PC-3 (cell line): ENCODE measurements at regions not wholly inside any gene's neighbourhood (a gene's known extent, or its start where the extent isn't known, plus 50 kb on each side); places are given as distances from the start of the nearest gene placed in this dataset.

Experiments
- ATAC-seq: fragments of 200-7000 bp; cut with Tn5 transposase; 2 replicates; pipeline ENCODE4 v1.9.1; 2020; ENCODE audit warnings: mild to moderate bottlenecking, moderate library complexity
- BruUV-seq: library from RNA; stranded (reverse); fragments of 400-500 nt; replicated peaks from 2 replicates; lab custom pipeline; 2021; lab: Mats Ljungman, UMichigan
- CTCF ChIA-PET: fragments of 300-600 bp; sonication (Branson Sonifier 250); formaldehyde crosslinking; loops from one replicate; lab custom pipeline; 2022; ENCODE audit warnings: antibody characterized with exemption; lab: Charles Lee
- POLR2A ChIA-PET: fragments of 300-600 bp; sonication (Branson Sonifier 250); formaldehyde crosslinking; loops from one replicate; lab custom pipeline; 2022; ENCODE audit warnings: antibody characterized with exemption; ENCODE audit not compliant: unreplicated experiment; lab: Charles Lee
- DNase-seq: peaks from one replicate; pipeline ENCODE4 v3.0.0-alpha.2; 2015
- H2AFZ ChIP-seq: fragments of 300-600 bp; sonication (generic); 2 replicates; pipeline ENCODE4 v1.6.0; 2016; ENCODE audit warnings: antibody characterized with exemption, low read length
- H3F3A ChIP-seq: fragments of 300-600 bp; sonication (generic); one replicate; pipeline ENCODE4 v1.6.0; 2017; ENCODE audit warnings: antibody characterized with exemption, low read length, control low read depth, mild to moderate bottlenecking; ENCODE audit not compliant: unreplicated experiment
- H3K27ac ChIP-seq: fragments of 300-600 bp; sonication (generic); 2 replicates; pipeline ENCODE4 v1.5.1; 2016; ENCODE audit warnings: mild to moderate bottlenecking, low read length
- H3K27me3 ChIP-seq: fragments of 300-600 bp; sonication (generic); 2 replicates; pipeline ENCODE4 v1.6.1; 2016; ENCODE audit warnings: low read length, mixed read lengths
- H3K36me3 ChIP-seq: fragments of 300-600 bp; sonication (generic); 2 replicates; pipeline ENCODE4 v1.6.1; 2016; ENCODE audit warnings: low read depth, mixed run types, low read length, mixed read lengths
- H3K4me1 ChIP-seq: fragments of 300-600 bp; sonication (generic); 2 replicates; pipeline ENCODE4 v1.5.1; 2016; ENCODE audit warnings: low read length; ENCODE audit not compliant: insufficient read depth
- H3K4me2 ChIP-seq: fragments of 300-600 bp; sonication (generic); 2 replicates; pipeline ENCODE4 v1.6.0; 2016; ENCODE audit warnings: low read length
- H3K4me3 ChIP-seq: fragments of 300-600 bp; sonication (generic); 2 replicates; pipeline ENCODE4 v1.5.1; 2016; ENCODE audit warnings: mild to moderate bottlenecking, low read length, mixed read lengths
- H3K79me2 ChIP-seq: fragments of 300-600 bp; sonication (generic); 2 replicates; pipeline ENCODE4 v1.6.1; 2017; ENCODE audit warnings: low read length, mixed read lengths
- H3K9ac ChIP-seq: fragments of 300-600 bp; sonication (generic); 2 replicates; pipeline ENCODE4 v1.6.0; 2016; ENCODE audit warnings: mild to moderate bottlenecking, low read length
- H3K9me2 ChIP-seq: fragments of 300-600 bp; sonication (generic); replicated peaks from 2 replicates; pipeline ENCODE4 v1.6.1; 2016; ENCODE audit warnings: mixed run types, low read length, mixed read lengths
- H3K9me3 ChIP-seq: fragments of 300-600 bp; sonication (generic); 2 replicates; pipeline ENCODE4 v1.6.1; 2016; ENCODE audit warnings: low read length, mixed read lengths
- H4K20me1 ChIP-seq: fragments of 300-600 bp; sonication (generic); 2 replicates; pipeline ENCODE4 v1.6.1; 2016; ENCODE audit warnings: low read length, mixed read lengths
- EZH2 ChIP-seq: fragments of 300-600 bp; sonication (generic); IDR thresholded peaks from one replicate; pipeline ENCODE4 v1.6.1; 2017; ENCODE audit warnings: antibody characterized with exemption, mild to moderate bottlenecking, low read length; ENCODE audit not compliant: unreplicated experiment
- EZH2phosphoT487 ChIP-seq: fragments of 300-600 bp; sonication (generic); IDR thresholded peaks from 2 replicates; pipeline ENCODE4 v1.6.1; 2018; ENCODE audit warnings: mild to moderate bottlenecking, antibody characterized with exemption, low read length, borderline replicate concordance
- intact Hi-C: fragments of 100-400 bp; cut with micrococcal nuclease; formaldehyde crosslinking; loops from 2 replicates; pipeline ENCODE4 v1.9.0; 2023
- TF ChIP-seq, protein P1 (sequence below): fragments of 300-600 bp; sonication (generic); conservative IDR thresholded peaks from 2 replicates; pipeline ENCODE4 v1.5.1; 2017; ENCODE audit warnings: antibody characterized with exemption, low read depth, mild to moderate bottlenecking, low read length

DNA sequence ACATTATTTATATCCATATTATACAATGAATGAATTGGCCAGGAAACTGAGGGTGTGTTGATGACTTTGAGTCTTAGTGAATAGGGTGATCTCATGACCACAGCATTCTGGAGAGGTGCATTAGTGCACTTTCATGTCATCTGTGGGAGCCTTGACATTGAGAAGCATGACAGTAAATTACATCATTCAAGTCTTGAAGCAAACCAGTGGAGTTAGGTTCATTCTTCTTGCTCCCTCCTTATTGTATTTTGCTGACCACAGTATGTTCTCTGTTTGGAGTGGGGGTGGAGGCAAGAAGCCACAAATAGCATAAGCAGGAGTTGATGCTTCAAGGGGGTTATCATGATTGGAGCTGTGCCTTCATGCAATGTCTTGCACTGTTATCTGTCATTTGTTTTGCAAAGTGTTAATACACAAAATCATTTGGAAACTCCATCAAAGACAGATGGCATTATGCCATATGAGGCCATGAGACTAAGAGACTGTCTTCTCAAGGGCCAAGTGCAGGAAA is 680.2 kb downstream of the NYAP2 start:
- Histone ChIP-seq H3K4me2 (no peak overlapping the region), H3K4me1 (peaks cover 24% of the 10 kb centered on the region; the same call in 1 of the 2 replicates), H3K9me3 (no peaks in the 10 kb centered on the region), H3K36me3 (no peaks in the 10 kb centered on the region), H4K20me1 (no peaks in the 10 kb centered on the region), H3K4me3 (no peak overlapping the region), H3K79me2 (no peaks in the 10 kb centered on the region), H3K9me2 (no peaks in the 10 kb centered on the region), H3K27me3 (no peaks in the 10 kb centered on the region), H3F3A (no peaks in the 10 kb centered on the region), H2AFZ (no peak overlapping the region), H3K9ac (no peak overlapping the region), H3K27ac (peak overlapping the region; percentile 55)
- DNase-seq, result peak; percentile 74
- POLR2A ChIA-PET, result no interaction called here
- TF ChIP-seq EZH2 (no peak), EZH2phosphoT487 (no peak)
- TF ChIP-seq, protein P1, sequence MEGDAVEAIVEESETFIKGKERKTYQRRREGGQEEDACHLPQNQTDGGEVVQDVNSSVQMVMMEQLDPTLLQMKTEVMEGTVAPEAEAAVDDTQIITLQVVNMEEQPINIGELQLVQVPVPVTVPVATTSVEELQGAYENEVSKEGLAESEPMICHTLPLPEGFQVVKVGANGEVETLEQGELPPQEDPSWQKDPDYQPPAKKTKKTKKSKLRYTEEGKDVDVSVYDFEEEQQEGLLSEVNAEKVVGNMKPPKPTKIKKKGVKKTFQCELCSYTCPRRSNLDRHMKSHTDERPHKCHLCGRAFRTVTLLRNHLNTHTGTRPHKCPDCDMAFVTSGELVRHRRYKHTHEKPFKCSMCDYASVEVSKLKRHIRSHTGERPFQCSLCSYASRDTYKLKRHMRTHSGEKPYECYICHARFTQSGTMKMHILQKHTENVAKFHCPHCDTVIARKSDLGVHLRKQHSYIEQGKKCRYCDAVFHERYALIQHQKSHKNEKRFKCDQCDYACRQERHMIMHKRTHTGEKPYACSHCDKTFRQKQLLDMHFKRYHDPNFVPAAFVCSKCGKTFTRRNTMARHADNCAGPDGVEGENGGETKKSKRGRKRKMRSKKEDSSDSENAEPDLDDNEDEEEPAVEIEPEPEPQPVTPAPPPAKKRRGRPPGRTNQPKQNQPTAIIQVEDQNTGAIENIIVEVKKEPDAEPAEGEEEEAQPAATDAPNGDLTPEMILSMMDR, result no peak
- CTCF ChIA-PET, result no interaction called here
- BruUV-seq, result no TSS peak
- peak; percentile 59 for ATAC-seq
- intact Hi-C loops, result no loop called here

DNA sequence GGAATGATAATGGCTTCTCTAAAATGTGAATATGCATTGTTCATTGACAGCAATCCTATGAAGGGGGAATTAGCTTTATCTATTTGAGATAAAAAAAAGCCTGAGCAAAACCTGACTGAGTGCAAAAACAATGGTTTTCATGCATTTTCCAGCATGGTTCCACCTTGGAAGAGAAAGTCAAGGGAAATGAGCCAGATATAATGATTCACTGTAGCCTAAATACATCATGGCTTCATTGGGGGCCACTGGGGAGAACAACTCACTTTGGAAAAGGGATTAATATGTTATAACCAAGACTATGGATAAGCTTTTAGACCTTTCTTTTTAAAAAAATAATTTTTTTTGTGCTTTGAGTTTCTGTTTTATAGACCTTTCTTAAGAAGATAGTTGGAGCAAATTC is 679.7 kb downstream of the NYAP2 start:
- no peak for TF ChIP-seq EZH2
- TF ChIP-seq, protein P1, result no peak
- TF ChIP-seq EZH2phosphoT487, result no peak
- H3K9ac ChIP-seq, result no peak overlapping the region
- no peaks in the 10 kb centered on the region for H3K9me3 ChIP-seq
- no peaks in the 10 kb centered on the region for H3K79me2 ChIP-seq
- ChIA-PET CTCF (no interaction called here), POLR2A (no interaction called here)
- H3K4me2 ChIP-seq, result no peak overlapping the region
- ATAC-seq, result no peak
- no peak overlapping the region for H3K4me3 ChIP-seq
- peak; percentile 23 for DNase-seq
- BruUV-seq, result no TSS peak
- H3K36me3 ChIP-seq, result no peaks in the 10 kb centered on the region
- intact Hi-C loops, result no loop called here
- H3K27me3 ChIP-seq, result no peaks in the 10 kb centered on the region
- H3K9me2 ChIP-seq, result no peaks in the 10 kb centered on the region
- H2AFZ ChIP-seq, result no peak overlapping the region
- H3K27ac ChIP-seq, result peak overlapping the region; percentile 55
- peaks cover 24% of the 10 kb centered on the region; the same call in 1 of the 2 replicates for H3K4me1 ChIP-seq
- no peaks in the 10 kb centered on the region for H3F3A ChIP-seq
- no peaks in the 10 kb centered on the region for H4K20me1 ChIP-seq

- H3K4me3 ChIP-seq, result no peak overlapping the region
- no peak overlapping the region for H3K9ac ChIP-seq
- H3K27me3 ChIP-seq, result no peaks in the 10 kb centered on the region
- no peak overlapping the region for H2AFZ ChIP-seq
- no peaks in the 10 kb centered on the region for H3K9me3 ChIP-seq
- H3K4me1 ChIP-seq, result peaks cover 24% of the 10 kb centered on the region; the same call in 1 of the 2 replicates
- no peaks in the 10 kb centered on the region for H3K36me3 ChIP-seq
- no TSS peak for BruUV-seq
- intact Hi-C loops, result no loop called here
- H3K27ac ChIP-seq, result peak overlapping the region; percentile 55
- no peak overlapping the region for H3K4me2 ChIP-seq
- TF ChIP-seq, protein P1, result no peak
- TF ChIP-seq EZH2 (no peak), EZH2phosphoT487 (no peak)
- ChIA-PET CTCF (no interaction called here), POLR2A (no interaction called here)
- no peak for ATAC-seq
- no peaks in the 10 kb centered on the region for H3K9me2 ChIP-seq
- H3F3A ChIP-seq, result no peaks in the 10 kb centered on the region
- DNase-seq, result peak; percentile 25
- H4K20me1 ChIP-seq, result no peaks in the 10 kb centered on the region
- H3K79me2 ChIP-seq, result no peaks in the 10 kb centered on the region
Measured at GRCh38 chr2:226078666-226079065, 679.2 kb downstream of the NYAP2 start.
